Central memory CD8-positive, alpha-beta T cell (primary cell): ENCODE measurements at regions not wholly inside any gene's neighbourhood (a gene's known extent, or its start where the extent isn't known, plus 50 kb on each side); places are given as distances from the start of the nearest gene placed in this dataset.

ENCODE experiments used
- ATAC-seq: fragments of 150-1000 bp; cut with Tn5 transposase; replicated peaks from 2 replicates; pipeline ENCODE4 v1.10.0; 2022; ENCODE audit warnings: mild to moderate bottlenecking, moderate FRiP score, moderate number of reproducible peaks; ENCODE audit not compliant: poor library complexity, severe bottlenecking; ENCODE audit errors: extremely low read depth
- DNase-seq, 2 donors: peaks; one replicate each; pipeline ENCODE4 v3.0.0; 2021; ENCODE audit warnings: low spot score in 2 of 2
- H3K27ac Mint-ChIP-seq: one replicate; pipeline ENCODE4 v1.8.0; 2022; ENCODE audit warnings: low read depth, mild to moderate bottlenecking, moderate library complexity, mixed read lengths
- H3K27me3 Mint-ChIP-seq: one replicate; pipeline ENCODE4 v1.8.0; 2022; ENCODE audit warnings: mixed read lengths
- H3K36me3 Mint-ChIP-seq: one replicate; pipeline ENCODE4 v1.8.0; 2022; ENCODE audit warnings: mild to moderate bottlenecking, moderate library complexity, mixed read lengths; ENCODE audit not compliant: insufficient read depth
- H3K4me1 Mint-ChIP-seq: one replicate; pipeline ENCODE4 v1.8.0; 2022; ENCODE audit warnings: mixed read lengths
- H3K4me3 Mint-ChIP-seq: one replicate; pipeline ENCODE4 v1.8.0; 2022; ENCODE audit warnings: mild to moderate bottlenecking, moderate library complexity, mixed read lengths
- H3K9me3 Mint-ChIP-seq: one replicate; pipeline ENCODE4 v1.8.0; 2022; ENCODE audit warnings: mixed read lengths

DNA sequence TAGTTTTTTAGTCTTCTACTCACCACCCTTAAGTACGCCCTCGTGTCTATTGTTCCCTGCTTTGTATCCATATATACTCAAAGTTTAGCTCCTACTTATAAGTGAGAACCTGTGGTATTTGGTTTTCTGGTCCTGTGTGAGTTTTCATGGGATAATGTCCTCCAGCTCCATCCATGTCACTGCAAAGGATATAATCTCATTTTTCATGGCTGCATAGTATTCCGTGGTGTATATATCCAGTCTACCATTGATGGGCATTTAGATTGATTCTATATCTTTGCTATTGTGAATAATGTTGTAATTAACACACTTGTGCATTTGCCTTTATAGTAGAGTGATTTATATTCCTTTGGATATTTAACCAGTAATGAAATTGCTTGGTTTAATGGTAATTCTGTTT is 579.9 kb downstream of the CDH18 start:
- H3K9me3 Mint-ChIP-seq = peaks cover 21% of the 10 kb centered on the region

DNA sequence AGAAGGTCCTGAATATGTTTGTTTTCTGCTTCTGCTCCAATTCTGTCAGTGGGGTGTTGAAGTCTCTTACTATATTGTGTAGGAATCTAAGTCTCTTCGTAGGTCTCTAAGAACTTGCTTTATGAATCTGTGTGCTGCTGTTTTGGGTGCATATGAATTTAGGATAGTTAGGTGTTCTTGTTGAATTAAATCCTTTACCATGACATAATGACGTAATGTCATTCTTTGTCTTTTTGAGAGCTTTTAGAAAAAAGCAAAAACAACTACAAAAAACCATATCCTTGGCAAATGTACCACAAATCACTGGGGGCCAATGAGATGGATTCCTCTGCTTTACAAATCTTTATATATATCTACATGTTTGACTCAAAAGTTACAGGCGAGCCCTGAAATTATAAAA is 576.1 kb downstream of the CDH18 start:
- Mint-ChIP-seq H3K4me1 (no peaks in the 10 kb centered on the region), H3K4me3 (no peak overlapping the region), H3K27me3 (no peaks in the 10 kb centered on the region), H3K9me3 (peaks cover 32% of the 10 kb centered on the region), H3K36me3 (no peaks in the 10 kb centered on the region), H3K27ac (no peak overlapping the region)
- DNase-seq (no peak), ATAC-seq (no peak)

More for the DNA sequence above, 579.9 kb downstream of the CDH18 start:
- Mint-ChIP-seq H3K36me3 (no peaks in the 10 kb centered on the region), H3K4me3 (no peak overlapping the region), H3K27ac (no peak overlapping the region), H3K27me3 (no peaks in the 10 kb centered on the region), H3K4me1 (no peaks in the 10 kb centered on the region)
- ATAC-seq (no peak), DNase-seq (no peak)
